ENCODE measurements at regions not wholly inside any gene's neighbourhood (a gene's known extent, or its start where the extent isn't known, plus 50 kb on each side); places are given as distances from the start of the nearest gene placed in this dataset.

- Histone ChIP-seq H3K27ac (ENCODE audit: low read length) (no peak overlapping the region), H3K36me3 (ENCODE audit: control insufficient read depth, insufficient read depth, low read length) (no peaks in the 10 kb centered on the region), H3K4me3 (ENCODE audit: low read length) (no peak overlapping the region), H3K27me3 (ENCODE audit: control insufficient read depth, insufficient read depth, low read length) (no peaks in the 10 kb centered on the region), H3K4me1 (ENCODE audit: control insufficient read depth, insufficient read depth, low read length) (no peaks in the 10 kb centered on the region), H3K9me3 (ENCODE audit: control insufficient read depth, insufficient read depth, low read length) (no peaks in the 10 kb centered on the region)
- no peak for DNase-seq (ENCODE audit: low read depth, low spot score)
- WGBS (ENCODE audit: insufficient coverage, insufficient read length) = no CpG with 5 or more reads among the region's 7 CpGs
Observed at GRCh38 chr22:22759889-22760546, 115.6 kb downstream of the GGTLC2 start.

GRCh38 chr22:22761606-22761962 is 117.2 kb downstream of the GGTLC2 start:
- no CpG with 5 or more reads among the region's 1 CpG for WGBS (ENCODE audit: insufficient coverage, insufficient read length)
- Histone ChIP-seq H3K36me3 (ENCODE audit: control insufficient read depth, insufficient read depth, low read length) (no peaks in the 10 kb centered on the region), H3K27me3 (ENCODE audit: control insufficient read depth, insufficient read depth, low read length) (no peaks in the 10 kb centered on the region)

GRCh38 chr22:22761963-22762772 is 117.8 kb downstream of the GGTLC2 start:
- Histone ChIP-seq H3K4me3 (ENCODE audit: low read length) (no peak overlapping the region), H3K27ac (ENCODE audit: low read length) (no peak overlapping the region)

More at GRCh38 chr22:22761606-22761962, 117.2 kb downstream of the GGTLC2 start:
- no peaks in the 10 kb centered on the region for H3K9me3 ChIP-seq (ENCODE audit: control insufficient read depth, insufficient read depth, low read length)
- no peak for DNase-seq (ENCODE audit: low read depth, low spot score)
- no peaks in the 10 kb centered on the region for H3K4me1 ChIP-seq (ENCODE audit: control insufficient read depth, insufficient read depth, low read length)
- no peak overlapping the region for H3K27ac ChIP-seq (ENCODE audit: low read length)
- no peak overlapping the region for H3K4me3 ChIP-seq (ENCODE audit: low read length)

DNA sequence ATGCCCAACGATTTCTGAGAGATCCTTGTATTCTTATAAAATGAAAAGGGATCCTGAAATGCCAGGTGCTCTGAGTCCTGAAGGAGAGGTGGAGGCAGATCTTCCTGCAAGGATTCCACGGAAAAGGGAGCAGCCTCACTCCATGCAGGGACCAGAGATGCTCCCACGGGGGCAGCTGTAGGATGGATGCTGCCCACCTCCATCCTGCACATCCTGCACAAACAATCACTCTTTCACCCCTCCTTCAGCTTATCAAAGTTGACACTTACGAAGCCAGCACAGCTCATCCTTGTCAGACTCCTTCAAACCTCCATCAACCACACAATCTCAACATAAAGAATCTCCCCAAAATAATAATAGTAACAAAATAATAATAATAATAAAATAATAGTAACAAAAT is 119.1 kb downstream of the GGTLC2 start:
- Histone ChIP-seq H3K36me3 (ENCODE audit: control insufficient read depth, insufficient read depth, low read length) (no peaks in the 10 kb centered on the region), H3K27ac (ENCODE audit: low read length) (no peak overlapping the region), H3K9me3 (ENCODE audit: control insufficient read depth, insufficient read depth, low read length) (no peaks in the 10 kb centered on the region), H3K4me3 (ENCODE audit: low read length) (no peak overlapping the region), H3K4me1 (ENCODE audit: control insufficient read depth, insufficient read depth, low read length) (no peaks in the 10 kb centered on the region), H3K27me3 (ENCODE audit: control insufficient read depth, insufficient read depth, low read length) (no peaks in the 10 kb centered on the region)
- DNase-seq (ENCODE audit: low read depth, low spot score) = no peak
- WGBS (ENCODE audit: insufficient coverage, insufficient read length) = no CpG with 5 or more reads among the region's 4 CpGs

More at GRCh38 chr22:22761963-22762772, 117.8 kb downstream of the GGTLC2 start:
- WGBS (ENCODE audit: insufficient coverage, insufficient read length) = no CpG with 5 or more reads among the region's 8 CpGs
- H3K27me3 ChIP-seq (ENCODE audit: control insufficient read depth, insufficient read depth, low read length) = no peaks in the 10 kb centered on the region
- H3K36me3 ChIP-seq (ENCODE audit: control insufficient read depth, insufficient read depth, low read length) = no peaks in the 10 kb centered on the region
- H3K9me3 ChIP-seq (ENCODE audit: control insufficient read depth, insufficient read depth, low read length) = no peaks in the 10 kb centered on the region
- DNase-seq (ENCODE audit: low read depth, low spot score) = no peak
- H3K4me1 ChIP-seq (ENCODE audit: control insufficient read depth, insufficient read depth, low read length) = no peaks in the 10 kb centered on the region

DNA sequence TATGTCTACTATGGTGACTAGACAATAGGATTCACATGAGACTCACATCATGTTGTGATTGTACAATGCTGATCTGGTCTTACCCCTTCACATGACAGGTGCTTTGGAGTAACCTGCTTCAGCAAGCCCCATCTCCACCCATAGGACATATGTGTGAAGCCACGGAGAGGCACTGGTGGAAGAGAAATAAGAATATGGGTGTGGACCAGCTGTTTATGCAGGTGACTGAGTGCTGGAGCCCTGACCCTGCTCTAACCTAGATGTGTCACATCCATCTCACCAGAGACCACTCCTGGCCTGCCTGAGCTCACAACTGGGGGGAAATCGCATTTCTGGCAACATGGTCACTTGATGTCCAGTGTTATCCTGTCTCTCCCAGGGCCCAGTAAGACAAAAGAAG is 119.7 kb downstream of the GGTLC2 start:
- H3K36me3 ChIP-seq (ENCODE audit: control insufficient read depth, insufficient read depth, low read length) = no peaks in the 10 kb centered on the region
- H3K4me3 ChIP-seq (ENCODE audit: low read length) = no peak overlapping the region
- H3K9me3 ChIP-seq (ENCODE audit: control insufficient read depth, insufficient read depth, low read length) = no peaks in the 10 kb centered on the region; the same call in 1 of the 2 replicates
- no CpG with 5 or more reads among the region's 2 CpGs for WGBS (ENCODE audit: insufficient coverage, insufficient read length)
- no peaks in the 10 kb centered on the region for H3K27me3 ChIP-seq (ENCODE audit: control insufficient read depth, insufficient read depth, low read length)
- DNase-seq (ENCODE audit: low read depth, low spot score) = no peak
- H3K27ac ChIP-seq (ENCODE audit: low read length) = no peak overlapping the region
- H3K4me1 ChIP-seq (ENCODE audit: control insufficient read depth, insufficient read depth, low read length) = no peaks in the 10 kb centered on the region

- H3K27me3 ChIP-seq (ENCODE audit: control insufficient read depth, insufficient read depth, low read length) = no peaks in the 10 kb centered on the region; the same call in 1 of the 2 replicates
- DNase-seq (ENCODE audit: low read depth, low spot score) = no peak
Observed at GRCh38 chr22:22767876-22768602, 119.6 kb upstream of the IGLL5 start.

GRCh38 chr22:22768885-22769284 is 118.7 kb upstream of the IGLL5 start:
- DNase-seq (ENCODE audit: low read depth, low spot score) = no peak
- H3K27ac ChIP-seq (ENCODE audit: low read length) = no peak overlapping the region
- no peaks in the 10 kb centered on the region; the same call in 1 of the 2 replicates for H3K9me3 ChIP-seq (ENCODE audit: control insufficient read depth, insufficient read depth, low read length)
- H3K27me3 ChIP-seq (ENCODE audit: control insufficient read depth, insufficient read depth, low read length) = no peaks in the 10 kb centered on the region; the same call in 1 of the 2 replicates
- WGBS (ENCODE audit: insufficient coverage, insufficient read length) = no CpG with 5 or more reads among the region's 2 CpGs
- H3K36me3 ChIP-seq (ENCODE audit: control insufficient read depth, insufficient read depth, low read length) = no peaks in the 10 kb centered on the region
- H3K4me3 ChIP-seq (ENCODE audit: low read length) = no peak overlapping the region
- H3K4me1 ChIP-seq (ENCODE audit: control insufficient read depth, insufficient read depth, low read length) = no peaks in the 10 kb centered on the region

More at GRCh38 chr22:22767876-22768602, 119.6 kb upstream of the IGLL5 start:
- H3K4me3 ChIP-seq (ENCODE audit: low read length) = no peak overlapping the region
- no peaks in the 10 kb centered on the region; the same call in 1 of the 2 replicates for H3K9me3 ChIP-seq (ENCODE audit: control insufficient read depth, insufficient read depth, low read length)
- WGBS (ENCODE audit: insufficient coverage, insufficient read length) = no CpG with 5 or more reads among the region's 10 CpGs
- no peak overlapping the region for H3K27ac ChIP-seq (ENCODE audit: low read length)
- no peaks in the 10 kb centered on the region for H3K4me1 ChIP-seq (ENCODE audit: control insufficient read depth, insufficient read depth, low read length)
- no peaks in the 10 kb centered on the region for H3K36me3 ChIP-seq (ENCODE audit: control insufficient read depth, insufficient read depth, low read length)

- WGBS (ENCODE audit: insufficient coverage, insufficient read length) = no CpG with 5 or more reads among the region's 4 CpGs
- Histone ChIP-seq H3K9me3 (ENCODE audit: control insufficient read depth, insufficient read depth, low read length) (no peaks in the 10 kb centered on the region; the same call in 1 of the 2 replicates), H3K4me3 (ENCODE audit: low read length) (no peak overlapping the region), H3K36me3 (ENCODE audit: control insufficient read depth, insufficient read depth, low read length) (no peaks in the 10 kb centered on the region), H3K4me1 (ENCODE audit: control insufficient read depth, insufficient read depth, low read length) (no peaks in the 10 kb centered on the region), H3K27me3 (ENCODE audit: control insufficient read depth, insufficient read depth, low read length) (no peaks in the 10 kb centered on the region; the same call in 1 of the 2 replicates), H3K27ac (ENCODE audit: low read length) (no peak overlapping the region)
- no peak for DNase-seq (ENCODE audit: low read depth, low spot score)
Observed at GRCh38 chr22:22769434-22770279, 118.0 kb upstream of the IGLL5 start.

- WGBS (ENCODE audit: insufficient coverage, insufficient read length) = no CpG with 5 or more reads among the region's 4 CpGs
Observed at GRCh38 chr22:22770280-22770871, 117.2 kb upstream of the IGLL5 start.

More at GRCh38 chr22:22770280-22770871, 117.2 kb upstream of the IGLL5 start:
- Histone ChIP-seq H3K27me3 (ENCODE audit: control insufficient read depth, insufficient read depth, low read length) (peaks cover under 1% of the 10 kb centered on the region; the same call in 1 of the 2 replicates), H3K36me3 (ENCODE audit: control insufficient read depth, insufficient read depth, low read length) (no peaks in the 10 kb centered on the region), H3K4me3 (ENCODE audit: low read length) (no peak overlapping the region), H3K4me1 (ENCODE audit: control insufficient read depth, insufficient read depth, low read length) (no peaks in the 10 kb centered on the region), H3K9me3 (ENCODE audit: control insufficient read depth, insufficient read depth, low read length) (no peaks in the 10 kb centered on the region; the same call in 1 of the 2 replicates), H3K27ac (ENCODE audit: low read length) (no peak overlapping the region)
- no peak for DNase-seq (ENCODE audit: low read depth, low spot score)

All from iPS DF 6.9 (cell line).